ENCODE measurements at regions not wholly inside any gene's neighbourhood (a gene's known extent, or its start where the extent isn't known, plus 50 kb on each side); places are given as distances from the start of the nearest gene placed in this dataset.

DNA sequence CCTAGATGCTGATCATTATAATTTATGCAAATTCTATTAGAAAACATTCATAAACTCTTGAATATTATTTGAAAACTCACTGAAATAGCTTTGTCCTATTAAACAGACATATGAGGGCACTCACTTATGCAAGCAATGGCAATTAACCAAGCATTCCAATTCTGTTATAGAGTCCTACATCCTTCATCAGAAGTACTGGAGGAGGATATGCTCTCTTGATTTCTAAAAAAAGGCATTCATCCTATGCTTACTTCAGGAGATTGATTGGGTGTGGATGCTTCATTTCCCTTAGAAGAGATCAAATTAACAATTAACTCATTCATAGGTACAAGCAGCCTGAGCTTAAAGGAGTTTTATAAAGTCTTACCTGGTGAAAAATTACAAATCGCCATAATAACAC, 1317.2 kb downstream of the PCDH7 start:
- TF ChIP-seq, protein P1, sequence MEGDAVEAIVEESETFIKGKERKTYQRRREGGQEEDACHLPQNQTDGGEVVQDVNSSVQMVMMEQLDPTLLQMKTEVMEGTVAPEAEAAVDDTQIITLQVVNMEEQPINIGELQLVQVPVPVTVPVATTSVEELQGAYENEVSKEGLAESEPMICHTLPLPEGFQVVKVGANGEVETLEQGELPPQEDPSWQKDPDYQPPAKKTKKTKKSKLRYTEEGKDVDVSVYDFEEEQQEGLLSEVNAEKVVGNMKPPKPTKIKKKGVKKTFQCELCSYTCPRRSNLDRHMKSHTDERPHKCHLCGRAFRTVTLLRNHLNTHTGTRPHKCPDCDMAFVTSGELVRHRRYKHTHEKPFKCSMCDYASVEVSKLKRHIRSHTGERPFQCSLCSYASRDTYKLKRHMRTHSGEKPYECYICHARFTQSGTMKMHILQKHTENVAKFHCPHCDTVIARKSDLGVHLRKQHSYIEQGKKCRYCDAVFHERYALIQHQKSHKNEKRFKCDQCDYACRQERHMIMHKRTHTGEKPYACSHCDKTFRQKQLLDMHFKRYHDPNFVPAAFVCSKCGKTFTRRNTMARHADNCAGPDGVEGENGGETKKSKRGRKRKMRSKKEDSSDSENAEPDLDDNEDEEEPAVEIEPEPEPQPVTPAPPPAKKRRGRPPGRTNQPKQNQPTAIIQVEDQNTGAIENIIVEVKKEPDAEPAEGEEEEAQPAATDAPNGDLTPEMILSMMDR (IDR thresholded peaks at IDR 0.05; ENCODE audit: low read depth, low read length): no peak
- in situ Hi-C loops (cut with HindIII; ENCODE audit: low sequenced_read_pairs): no loop called here
- no peak overlapping the region for H3K4me3 ChIP-seq (ENCODE audit: low read depth, low read length)
- no peak for DNase-seq (ENCODE audit: low read depth, low spot score)

DNA sequence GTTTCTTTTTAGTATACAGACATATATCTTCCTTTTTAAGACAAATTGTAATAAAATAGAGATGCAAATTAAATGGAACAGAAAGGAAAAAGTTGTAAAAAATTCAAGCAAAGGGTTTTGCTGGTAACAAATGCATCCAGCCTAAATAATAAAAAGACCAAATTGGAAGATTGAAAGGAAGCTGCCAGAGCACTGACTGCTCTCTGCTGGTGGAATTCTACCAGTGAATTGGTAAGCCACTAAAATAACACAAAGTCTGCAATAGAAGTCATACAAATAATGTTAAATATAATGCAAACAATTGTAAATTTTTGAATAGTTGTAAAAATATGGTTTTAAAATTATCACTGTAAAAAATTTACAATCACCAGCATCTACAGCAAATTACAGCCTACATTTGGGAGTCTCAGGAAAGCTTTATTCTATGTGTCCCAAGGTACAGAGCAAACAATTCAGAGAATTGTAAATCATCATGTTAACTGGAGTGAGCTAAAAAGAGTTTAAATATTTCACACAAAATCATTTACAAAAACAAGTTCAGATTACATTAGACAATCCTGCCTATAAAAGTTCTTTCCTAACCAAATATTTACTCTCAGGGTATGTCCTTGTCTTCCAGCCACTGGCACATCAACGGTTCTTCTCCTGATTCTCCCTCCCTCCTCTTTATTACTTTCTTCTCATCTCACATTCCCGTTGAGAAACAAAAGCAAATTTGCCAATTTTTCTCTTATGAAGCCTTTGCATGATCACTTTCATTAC, 1322.5 kb downstream of the PCDH7 start:
- TF ChIP-seq, protein P1 (IDR thresholded peaks at IDR 0.05; ENCODE audit: low read depth, low read length): no peak
- in situ Hi-C loops (cut with HindIII; ENCODE audit: low sequenced_read_pairs): no loop called here
- H3K4me3 ChIP-seq (ENCODE audit: low read depth, low read length): no peak overlapping the region
- DNase-seq (ENCODE audit: low read depth, low spot score): no peak

- TF ChIP-seq, protein P1 (IDR thresholded peaks at IDR 0.05; ENCODE audit: low read depth, low read length): no peak
- no peak overlapping the region for H3K4me3 ChIP-seq (ENCODE audit: low read depth, low read length)
- in situ Hi-C loops (cut with HindIII; ENCODE audit: low sequenced_read_pairs): no loop called here
- DNase-seq (ENCODE audit: low read depth, low spot score): no peak
Observed at GRCh38 chr4:32043248-32043633, 1323.1 kb downstream of the PCDH7 start.

DNA sequence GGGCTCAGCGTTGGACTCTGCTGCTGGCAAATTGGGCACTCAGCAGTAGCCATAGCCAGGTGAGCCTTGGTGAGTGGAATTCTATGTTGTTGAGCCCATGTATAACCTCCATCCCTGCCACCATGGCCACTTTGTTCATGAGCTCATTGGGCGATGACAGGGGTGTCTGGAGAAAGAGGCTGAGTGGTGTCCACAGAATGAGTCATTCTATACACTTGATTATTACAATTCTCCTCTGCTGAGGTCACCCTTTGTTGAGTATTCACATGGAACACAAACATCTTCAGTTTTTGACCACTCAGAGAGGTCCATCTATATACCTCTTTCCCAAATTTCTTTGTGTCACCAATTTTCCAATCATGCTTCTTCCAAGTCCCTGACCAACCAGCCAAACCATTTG, 1341.7 kb downstream of the PCDH7 start:
- no peak overlapping the region for H3K4me3 ChIP-seq (ENCODE audit: low read depth, low read length)
- in situ Hi-C loops (cut with HindIII; ENCODE audit: low sequenced_read_pairs): no loop called here
- TF ChIP-seq, protein P1 (IDR thresholded peaks at IDR 0.05; ENCODE audit: low read depth, low read length): no peak
- no peak for DNase-seq (ENCODE audit: low read depth, low spot score)

- no peak for DNase-seq (ENCODE audit: low read depth, low spot score)
- TF ChIP-seq, protein P1 (IDR thresholded peaks at IDR 0.05; ENCODE audit: low read depth, low read length): no peak
- in situ Hi-C loops (cut with HindIII; ENCODE audit: low sequenced_read_pairs): no loop called here
- no peak overlapping the region for H3K4me3 ChIP-seq (ENCODE audit: low read depth, low read length)
Observed at GRCh38 chr4:32073542-32073941, 1353.4 kb downstream of the PCDH7 start.

GRCh38 chr4:32087211-32087610, 1367.0 kb downstream of the PCDH7 start:
- TF ChIP-seq, protein P1 (IDR thresholded peaks at IDR 0.05; ENCODE audit: low read depth, low read length): no peak
- in situ Hi-C loops (cut with HindIII; ENCODE audit: low sequenced_read_pairs): no loop called here
- no peak for DNase-seq (ENCODE audit: low read depth, low spot score)
- no peak overlapping the region for H3K4me3 ChIP-seq (ENCODE audit: low read depth, low read length)

All from astrocyte of the spinal cord (primary cell).